B cell (primary cell): ENCODE measurements at regions not wholly inside any gene's neighbourhood (a gene's known extent, or its start where the extent isn't known, plus 50 kb on each side); places are given as distances from the start of the nearest gene placed in this dataset.

Experiments used
- ATAC-seq: fragments of 200-7000 bp; cut with Tn5 transposase; one replicate; pipeline ENCODE4 v1.10.0; 2021; ENCODE audit warnings: low read depth, mild to moderate bottlenecking, moderate number of reproducible peaks, moderate library complexity
- CTCF ChIA-PET: fragments of 350-600 bp; sonication (Branson Sonifier 250); formaldehyde crosslinking; loops from one replicate; lab custom pipeline; 2021; ENCODE audit warnings: antibody characterized with exemption, inconsistent platforms; lab: Charles Lee
- POLR2A ChIA-PET: fragments of 350-600 bp; sonication (Branson Sonifier 250); formaldehyde crosslinking; loops from one replicate; lab custom pipeline; 2021; ENCODE audit warnings: antibody characterized with exemption; lab: Charles Lee
- DNase-seq: peaks from one replicate; pipeline ENCODE4 v3.0.0; 2013
- H2AFZ ChIP-seq: 2 replicates; pipeline ENCODE4 v1.6.1; 2012; ENCODE audit warnings: mild to moderate bottlenecking, low read depth, low read length; ENCODE audit not compliant: insufficient read depth, poor library complexity, severe bottlenecking
- H3K27ac ChIP-seq, 2 donors: 1 replicate in 1 of 2; 2 replicates in 1 of 2; pipeline ENCODE4 v1.5.1; 2012 to 2013; ENCODE audit warnings: low read length in 2 of 2, mild to moderate bottlenecking in 2 of 2, moderate library complexity in 1 of 2
- H3K27me3 ChIP-seq, 4 experiments: fragments of 200-600 bp in 1 of 4; sonication (generic) in 1 of 4; replicated peaks in 1 of 4; 1 replicate in 2 of 4; 2 replicates in 2 of 4; pipeline versions ENCODE4 v1.6.1 to v1.7.0; 2013 to 2016; ENCODE audit warnings: low read length in 3 of 4, mild to moderate bottlenecking in 2 of 4, mixed read lengths in 1 of 4, moderate library complexity in 1 of 4; ENCODE audit not compliant: insufficient read depth in 4 of 4, control insufficient read depth in 3 of 4; ENCODE audit errors: control extremely low read depth in 1 of 4
- H3K36me3 ChIP-seq, 2 experiments: replicated peaks in 1 of 2; 1 replicate in 1 of 2; 2 replicates in 1 of 2; pipeline versions ENCODE4 v1.6.1 to v1.7.1; 2013; ENCODE audit warnings: low read length in 1 of 2; ENCODE audit not compliant: insufficient read depth in 2 of 2, control insufficient read depth in 1 of 2; ENCODE audit errors: control extremely low read depth in 1 of 2, extremely low read depth in 1 of 2
- H3K4me1 ChIP-seq, 2 donors: fragments of 200-600 bp in 1 of 2; sonication (generic) in 1 of 2; 1 replicate in 1 of 2; 2 replicates in 1 of 2; pipeline versions ENCODE4 v1.5.1 to v1.6.1; 2013 to 2017; ENCODE audit warnings: low read length in 2 of 2; ENCODE audit not compliant: control insufficient read depth in 2 of 2, insufficient read depth in 2 of 2
- H3K4me2 ChIP-seq: replicated peaks from 2 replicates; pipeline ENCODE3; 2012; ENCODE audit warnings: mild to moderate bottlenecking, low read depth, low read length; ENCODE audit not compliant: poor library complexity, severe bottlenecking
- H3K4me3 ChIP-seq, 5 experiments: fragments of 200-600 bp in 1 of 5; sonication (generic) in 1 of 5; 1 replicate in 3 of 5; 2 replicates in 2 of 5; pipeline versions ENCODE4 v1.5.1 to v1.7.0; 2011 to 2016; ENCODE audit warnings: low read length in 4 of 5, mild to moderate bottlenecking in 4 of 5, low read depth in 2 of 5, control low read depth in 1 of 5, moderate library complexity in 1 of 5; ENCODE audit not compliant: insufficient read depth in 1 of 5; ENCODE audit errors: control extremely low read depth in 1 of 5, extremely low read depth in 1 of 5
- H3K79me2 ChIP-seq: fragments of 200-600 bp; sonication (generic); one replicate; pipeline ENCODE4 v1.6.0; 2016; ENCODE audit warnings: low read length; ENCODE audit not compliant: control insufficient read depth, insufficient read depth
- H3K9ac ChIP-seq: fragments of 200-600 bp; sonication (generic); 2 replicates; pipeline ENCODE4 v1.6.1; 2017; ENCODE audit warnings: mild to moderate bottlenecking, low read length, moderate library complexity
- H3K9me3 ChIP-seq, 3 donors: one replicate each; pipeline versions ENCODE4 v1.6.1 to v1.7.1; 2013; ENCODE audit warnings: low read length in 2 of 3; ENCODE audit not compliant: control insufficient read depth in 2 of 3, insufficient read depth in 1 of 3; ENCODE audit errors: control extremely low read depth in 1 of 3
- H4K20me1 ChIP-seq: 2 replicates; pipeline ENCODE4 v1.6.0; 2012; ENCODE audit warnings: mild to moderate bottlenecking, low read length; ENCODE audit not compliant: insufficient read depth, control insufficient read depth, poor library complexity, severe bottlenecking
- H3K27ac Mint-ChIP-seq: one replicate; pipeline ENCODE4 v1.8.0; 2021; ENCODE audit warnings: mixed read lengths
- H3K27me3 Mint-ChIP-seq: one replicate; pipeline ENCODE4 v1.8.0; 2021; ENCODE audit warnings: mixed read lengths
- H3K4me1 Mint-ChIP-seq: one replicate; pipeline ENCODE4 v1.8.0; 2021; ENCODE audit warnings: mixed read lengths
- H3K4me3 Mint-ChIP-seq: one replicate; pipeline ENCODE4 v1.8.0; 2021; ENCODE audit warnings: mixed read lengths
- H3K9me3 Mint-ChIP-seq: one replicate; pipeline ENCODE4 v1.8.0; 2022; ENCODE audit warnings: mixed read lengths; ENCODE audit not compliant: insufficient read depth
- EZH2 ChIP-seq: IDR thresholded peaks from 2 replicates; pipeline ENCODE4 v1.6.1; 2012; ENCODE audit warnings: borderline replicate concordance, low read depth, mild to moderate bottlenecking, moderate library complexity, low read length; ENCODE audit not compliant: insufficient read depth, poor library complexity, severe bottlenecking
- WGBS: methylation state at CpG from one replicate; pipeline ENCODE4 v1.1.5; 2013; ENCODE audit warnings: missing lambda C conversion rate; ENCODE audit not compliant: insufficient coverage; 5-methylcytosine and 5-hydroxymethylcytosine counted together
- intact Hi-C: fragments of 100-400 bp; cut with micrococcal nuclease; formaldehyde crosslinking; loops from one replicate; pipeline ENCODE4 v1.10.0; 2022
- TF ChIP-seq, protein P1 (sequence below): fragments of 200-600 bp; IDR thresholded peaks from one replicate; pipeline ENCODE4 v1.8.0; 2022; ENCODE audit warnings: antibody characterized with exemption, mild to moderate bottlenecking

DNA sequence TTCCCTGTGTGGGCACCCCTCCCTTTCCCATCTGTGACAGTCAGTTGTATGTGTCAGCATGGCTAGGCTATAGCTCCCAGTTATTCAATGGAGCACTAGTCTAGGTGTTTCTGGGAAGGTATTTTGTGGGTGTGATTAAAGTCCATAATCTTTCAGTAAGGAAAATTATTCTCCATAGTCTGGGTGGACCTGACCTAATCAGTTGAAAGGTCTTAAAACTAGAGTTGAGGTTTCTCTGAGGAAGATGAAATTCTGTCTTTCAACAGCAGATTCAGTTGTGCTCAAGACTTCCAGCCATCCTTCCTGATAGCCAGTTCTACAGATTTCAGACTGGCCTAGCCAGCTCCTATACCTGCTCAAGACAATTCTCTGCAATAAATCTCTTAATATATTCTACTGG, 284.6 kb upstream of the PROK2 start:
- no peaks in the 10 kb centered on the region for H3K4me1 Mint-ChIP-seq
- no peak overlapping the region for H3K4me2 ChIP-seq
- peaks cover 0 to 3% (median 0%) of the 10 kb centered on the region in 3 donors for H3K9me3 ChIP-seq
- H3K27ac Mint-ChIP-seq: no peak overlapping the region
- H3K27me3 ChIP-seq: peaks cover 0 to 17% (median 16%) of the 10 kb centered on the region in 4 experiments
- H3K9ac ChIP-seq: no peak overlapping the region
- H3K27ac ChIP-seq: no peak overlapping the region
- no peak overlapping the region for H3K4me3 ChIP-seq
- no peaks in the 10 kb centered on the region for H3K4me1 ChIP-seq
- intact Hi-C loops: no loop called here
- H2AFZ ChIP-seq: no peak overlapping the region
- ChIA-PET CTCF (interaction anchor here (1.7 kb wide), 1 partner anchor 23 kb away, joined by 3 read pairs; no protein-coding TSS in a partner anchor), POLR2A (no interaction called here)
- H4K20me1 ChIP-seq: no peaks in the 10 kb centered on the region
- H3K27me3 Mint-ChIP-seq: peaks cover 14% of the 10 kb centered on the region
- H3K9me3 Mint-ChIP-seq: peaks cover 2% of the 10 kb centered on the region
- TF ChIP-seq, protein P1, sequence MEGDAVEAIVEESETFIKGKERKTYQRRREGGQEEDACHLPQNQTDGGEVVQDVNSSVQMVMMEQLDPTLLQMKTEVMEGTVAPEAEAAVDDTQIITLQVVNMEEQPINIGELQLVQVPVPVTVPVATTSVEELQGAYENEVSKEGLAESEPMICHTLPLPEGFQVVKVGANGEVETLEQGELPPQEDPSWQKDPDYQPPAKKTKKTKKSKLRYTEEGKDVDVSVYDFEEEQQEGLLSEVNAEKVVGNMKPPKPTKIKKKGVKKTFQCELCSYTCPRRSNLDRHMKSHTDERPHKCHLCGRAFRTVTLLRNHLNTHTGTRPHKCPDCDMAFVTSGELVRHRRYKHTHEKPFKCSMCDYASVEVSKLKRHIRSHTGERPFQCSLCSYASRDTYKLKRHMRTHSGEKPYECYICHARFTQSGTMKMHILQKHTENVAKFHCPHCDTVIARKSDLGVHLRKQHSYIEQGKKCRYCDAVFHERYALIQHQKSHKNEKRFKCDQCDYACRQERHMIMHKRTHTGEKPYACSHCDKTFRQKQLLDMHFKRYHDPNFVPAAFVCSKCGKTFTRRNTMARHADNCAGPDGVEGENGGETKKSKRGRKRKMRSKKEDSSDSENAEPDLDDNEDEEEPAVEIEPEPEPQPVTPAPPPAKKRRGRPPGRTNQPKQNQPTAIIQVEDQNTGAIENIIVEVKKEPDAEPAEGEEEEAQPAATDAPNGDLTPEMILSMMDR: no peak
- no peak for TF ChIP-seq EZH2
- no peaks in the 10 kb centered on the region for H3K36me3 ChIP-seq
- no peak for ATAC-seq
- DNase-seq: no peak
- H3K4me3 Mint-ChIP-seq: no peak overlapping the region
- no peaks in the 10 kb centered on the region for H3K79me2 ChIP-seq

DNA sequence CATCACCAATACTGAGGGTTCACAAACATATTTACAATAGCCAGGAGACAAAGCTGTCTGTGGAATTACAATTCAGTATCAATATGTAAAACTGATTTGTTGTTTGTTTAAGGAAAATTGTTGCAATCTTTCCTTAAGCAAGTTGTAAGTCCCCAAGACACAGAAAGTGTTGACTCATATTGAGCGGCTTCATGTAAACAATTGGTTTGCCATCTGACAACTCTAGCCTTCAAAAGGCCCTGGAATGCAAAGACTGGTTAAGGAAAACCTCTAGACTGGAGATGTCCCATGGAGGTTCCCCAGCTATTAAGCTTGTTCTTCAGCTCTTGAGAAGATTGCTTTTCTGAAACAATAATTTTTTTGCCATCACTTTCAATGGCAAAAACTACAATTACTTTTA, 283.7 kb upstream of the PROK2 start:
- Histone ChIP-seq H3K36me3 (no peaks in the 10 kb centered on the region), H2AFZ (no peak overlapping the region), H3K9me3 (peaks cover 0 to 6% (median 5%) of the 10 kb centered on the region in 3 donors), H3K27ac (no peak overlapping the region), H4K20me1 (no peaks in the 10 kb centered on the region), H3K79me2 (no peaks in the 10 kb centered on the region), H3K9ac (no peak overlapping the region), H3K4me1 (no peaks in the 10 kb centered on the region), H3K4me3 (no peak overlapping the region), H3K27me3 (peaks cover 0 to 15% (median 14%) of the 10 kb centered on the region in 4 experiments), H3K4me2 (no peak overlapping the region)
- peaks cover 14% of the 10 kb centered on the region for H3K27me3 Mint-ChIP-seq
- DNase-seq: no peak
- peaks cover 5% of the 10 kb centered on the region for H3K9me3 Mint-ChIP-seq
- intact Hi-C loops: no loop called here
- ChIA-PET POLR2A (no interaction called here), CTCF (no interaction called here)
- WGBS: 100% methylated on average over 1 of the region's 1 CpG
- TF ChIP-seq, protein P1: no peak
- TF ChIP-seq EZH2: no peak
- no peak overlapping the region for H3K4me3 Mint-ChIP-seq
- H3K4me1 Mint-ChIP-seq: no peaks in the 10 kb centered on the region
- no peak overlapping the region for H3K27ac Mint-ChIP-seq
- no peak for ATAC-seq
